HEK293 (cell line): ENCODE measurements at regions not wholly inside any gene's neighbourhood (a gene's known extent, or its start where the extent isn't known, plus 50 kb on each side); places are given as distances from the start of the nearest gene placed in this dataset.

ENCODE experiments used
- ZNF274 ChIP-seq, 2 experiments: fragments of 200-500 bp in 1 of 2; fragments of 450-650 bp in 1 of 2; sonication (Bioruptor generic) in 1 of 2; formaldehyde crosslinking in 1 of 2; IDR thresholded peaks; 2 replicates each; pipeline versions ENCODE4 v1.5.1 to v1.6.1; 2014 to 2016; ENCODE audit warnings: borderline replicate concordance in 1 of 2, inconsistent platforms in 1 of 2, low read length in 1 of 2, missing biosample characterization in 1 of 2, missing genetic modification characterization in 1 of 2
- TF ChIP-seq, protein P1 (sequence below): fragments of 450-650 bp; formaldehyde crosslinking; IDR thresholded peaks from 2 replicates; pipeline ENCODE4 v1.5.1; 2016; ENCODE audit warnings: missing biosample characterization, missing genetic modification characterization

DNA sequence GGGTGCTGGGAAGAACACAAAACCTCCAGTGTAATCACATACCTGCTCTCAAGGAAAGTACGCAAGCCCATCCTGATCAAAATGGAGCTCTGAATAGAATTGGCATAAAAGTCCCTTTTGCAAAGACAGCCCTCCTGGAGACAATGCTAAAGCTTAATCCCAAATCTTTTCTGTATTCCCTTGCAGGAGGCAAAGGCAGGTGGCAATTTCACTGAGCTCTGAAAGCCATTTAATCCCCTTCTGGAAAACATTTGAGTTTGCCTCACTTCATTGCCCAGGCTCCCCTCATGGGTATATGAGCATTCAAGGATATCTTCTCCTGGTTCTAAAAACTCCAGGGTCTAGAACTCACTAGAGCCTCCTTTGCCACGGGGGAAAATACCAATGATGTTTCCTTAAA is 310.2 kb upstream of the CNR1 start:
- TF ChIP-seq, protein P1, sequence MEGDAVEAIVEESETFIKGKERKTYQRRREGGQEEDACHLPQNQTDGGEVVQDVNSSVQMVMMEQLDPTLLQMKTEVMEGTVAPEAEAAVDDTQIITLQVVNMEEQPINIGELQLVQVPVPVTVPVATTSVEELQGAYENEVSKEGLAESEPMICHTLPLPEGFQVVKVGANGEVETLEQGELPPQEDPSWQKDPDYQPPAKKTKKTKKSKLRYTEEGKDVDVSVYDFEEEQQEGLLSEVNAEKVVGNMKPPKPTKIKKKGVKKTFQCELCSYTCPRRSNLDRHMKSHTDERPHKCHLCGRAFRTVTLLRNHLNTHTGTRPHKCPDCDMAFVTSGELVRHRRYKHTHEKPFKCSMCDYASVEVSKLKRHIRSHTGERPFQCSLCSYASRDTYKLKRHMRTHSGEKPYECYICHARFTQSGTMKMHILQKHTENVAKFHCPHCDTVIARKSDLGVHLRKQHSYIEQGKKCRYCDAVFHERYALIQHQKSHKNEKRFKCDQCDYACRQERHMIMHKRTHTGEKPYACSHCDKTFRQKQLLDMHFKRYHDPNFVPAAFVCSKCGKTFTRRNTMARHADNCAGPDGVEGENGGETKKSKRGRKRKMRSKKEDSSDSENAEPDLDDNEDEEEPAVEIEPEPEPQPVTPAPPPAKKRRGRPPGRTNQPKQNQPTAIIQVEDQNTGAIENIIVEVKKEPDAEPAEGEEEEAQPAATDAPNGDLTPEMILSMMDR (tag by site-specific recombination), result no peak
- no peak for TF ChIP-seq ZNF274 (IDR thresholded peaks at IDR 0.05; ENCODE audit: low read length)
- no peak for TF ChIP-seq ZNF274 (tag by site-specific recombination; IDR thresholded peaks at IDR 0.05; ENCODE audit: borderline replicate concordance)
